Suprapubic skin (tissue), 4 donors: ENCODE measurements at regions not wholly inside any gene's neighbourhood (a gene's known extent, or its start where the extent isn't known, plus 50 kb on each side); places are given as distances from the start of the nearest gene placed in this dataset.
A peak's percentile ranks its signal among the peaks of the same experiment; 100 is the strongest.

Experiments used
- CTCF ChIP-seq, 2 donors: fragments of 200-600 bp in 1 of 2; fragments of 450-650 bp in 1 of 2; sonication (generic) in 1 of 2; IDR thresholded peaks; one replicate each; pipeline ENCODE4 v1.5.1; 2016 to 2019; ENCODE audit warnings: antibody characterized with exemption in 2 of 2, mild to moderate bottlenecking in 1 of 2, moderate library complexity in 1 of 2
- POLR2A ChIP-seq, 2 donors: fragments of 450-650 bp; IDR thresholded peaks; one replicate each; pipeline ENCODE4 v1.6.1; 2017; ENCODE audit warnings: antibody characterized with exemption in 2 of 2, mild to moderate bottlenecking in 2 of 2, moderate library complexity in 2 of 2
- POLR2AphosphoS5 ChIP-seq, 3 donors: sonication (generic); formaldehyde crosslinking; IDR thresholded peaks; one replicate each; pipeline ENCODE4 v1.6.1; 2017; ENCODE audit warnings: antibody characterized with exemption in 3 of 3

GRCh38 chr9:75200892-75201470 is 112.7 kb downstream of the OSTF1 start:
- TF ChIP-seq POLR2A (IDR thresholded peaks at IDR 0.05) (no peak), CTCF (IDR thresholded peaks at IDR 0.05) (peak; percentile 27 to 40), POLR2AphosphoS5 (IDR thresholded peaks at IDR 0.05) (no peak)
